ENCODE measurements at regions not wholly inside any gene's neighbourhood (a gene's known extent, or its start where the extent isn't known, plus 50 kb on each side); places are given as distances from the start of the nearest gene placed in this dataset.

- no peak for DNase-seq
Measured at GRCh38 chr11:104404231-104405175, 240.6 kb upstream of the PDGFD start.

GRCh38 chr11:104402812-104403521 lies 239.0 kb upstream of the PDGFD start:
- DNase-seq = no peak

- no peak for DNase-seq
Measured at GRCh38 chr11:104394508-104394907, 230.6 kb upstream of the PDGFD start.

GRCh38 chr11:104390651-104391050 lies 226.7 kb upstream of the PDGFD start:
- no peak for DNase-seq

- DNase-seq = no peak
Measured at GRCh38 chr11:104385884-104386283, 221.9 kb upstream of the PDGFD start.

GRCh38 chr11:104380358-104380757 lies 216.4 kb upstream of the PDGFD start:
- DNase-seq = no peak

- DNase-seq = no peak
Measured at GRCh38 chr11:104372111-104372510, 208.2 kb upstream of the PDGFD start.

- no peak for DNase-seq
Measured at GRCh38 chr11:104370478-104370877, 206.5 kb upstream of the PDGFD start.

GRCh38 chr11:104369761-104370160 lies 205.8 kb upstream of the PDGFD start:
- DNase-seq = no peak

- no peak for DNase-seq
Measured at GRCh38 chr11:104366321-104366734, 202.4 kb upstream of the PDGFD start.

GRCh38 chr11:104365676-104366075 lies 201.7 kb upstream of the PDGFD start:
- no peak for DNase-seq

GRCh38 chr11:104361975-104362374 lies 198.0 kb upstream of the PDGFD start:
- DNase-seq = no peak

GRCh38 chr11:104352036-104352435 lies 188.1 kb upstream of the PDGFD start:
- no peak for DNase-seq

GRCh38 chr11:104343578-104343977 lies 179.6 kb upstream of the PDGFD start:
- no peak for DNase-seq

GRCh38 chr11:104340590-104340989 lies 176.6 kb upstream of the PDGFD start:
- no peak for DNase-seq

GRCh38 chr11:104339380-104339831 lies 175.5 kb upstream of the PDGFD start:
- no peak for DNase-seq

GRCh38 chr11:104338186-104338585 lies 174.2 kb upstream of the PDGFD start:
- no peak for DNase-seq

- no peak for DNase-seq
Measured at GRCh38 chr11:104337273-104337672, 173.3 kb upstream of the PDGFD start.

GRCh38 chr11:104333977-104334376 lies 170.0 kb upstream of the PDGFD start:
- DNase-seq = no peak

GRCh38 chr11:104332110-104332509 lies 168.2 kb upstream of the PDGFD start:
- DNase-seq = no peak

GRCh38 chr11:104329078-104329665 lies 165.2 kb upstream of the PDGFD start:
- DNase-seq = peak; percentile 23

- no peak for DNase-seq
Measured at GRCh38 chr11:104328512-104328907, 164.6 kb upstream of the PDGFD start.

- DNase-seq = no peak
Measured at GRCh38 chr11:104327861-104328511, 164.0 kb upstream of the PDGFD start.
